H9 (cell line): ENCODE measurements at regions not wholly inside any gene's neighbourhood (a gene's known extent, or its start where the extent isn't known, plus 50 kb on each side); places are given as distances from the start of the nearest gene placed in this dataset.

Experiments used
- DNase-seq: peaks from one replicate; pipeline ENCODE4 v3.0.0-alpha.2; 2017
- H2AFZ ChIP-seq: one replicate; pipeline ENCODE4 v1.6.1; 2013; ENCODE audit warnings: mild to moderate bottlenecking, low read length, control low read depth, moderate library complexity
- H2AK5ac ChIP-seq: 2 replicates; pipeline ENCODE4 v1.6.1; 2013; ENCODE audit warnings: low read length, control low read depth, mixed read lengths; ENCODE audit not compliant: insufficient read length
- H2BK120ac ChIP-seq: one replicate; pipeline ENCODE4 v1.6.1; 2013; ENCODE audit warnings: low read depth, mild to moderate bottlenecking, low read length, control low read depth, inconsistent platforms; ENCODE audit not compliant: poor library complexity, severe bottlenecking
- H2BK12ac ChIP-seq: 2 replicates; pipeline ENCODE4 v1.6.1; 2013; ENCODE audit warnings: low read length, control low read depth, mixed read lengths, low read depth; ENCODE audit not compliant: insufficient read length
- H2BK15ac ChIP-seq: 2 replicates; pipeline ENCODE4 v1.6.1; 2013; ENCODE audit warnings: low read depth, low read length, control low read depth
- H2BK20ac ChIP-seq: one replicate; pipeline ENCODE4 v1.6.1; 2013; ENCODE audit warnings: low read depth, mild to moderate bottlenecking, low read length, control low read depth, inconsistent platforms; ENCODE audit not compliant: poor library complexity, severe bottlenecking
- H2BK5ac ChIP-seq: 2 replicates; pipeline ENCODE4 v1.6.1; 2013; ENCODE audit warnings: low read length, control low read depth, mixed read lengths; ENCODE audit not compliant: insufficient read length
- H3K14ac ChIP-seq: 2 replicates; pipeline ENCODE4 v1.6.1; 2013; ENCODE audit warnings: low read length, control low read depth; ENCODE audit not compliant: insufficient read depth
- H3K18ac ChIP-seq: 2 replicates; pipeline ENCODE4 v1.6.1; 2013; ENCODE audit warnings: low read depth, mild to moderate bottlenecking, mixed read lengths, low read length, control low read depth; ENCODE audit not compliant: insufficient read length
- H3K23ac ChIP-seq: 2 replicates; pipeline ENCODE4 v1.6.1; 2013; ENCODE audit warnings: low read length, control low read depth, mixed read lengths, low read depth; ENCODE audit not compliant: insufficient read length
- H3K23me2 ChIP-seq: 2 replicates; pipeline ENCODE4 v1.6.1; 2013; ENCODE audit warnings: low read depth, mild to moderate bottlenecking, mixed read lengths, low read length, control low read depth; ENCODE audit not compliant: insufficient read length, poor library complexity, severe bottlenecking
- H3K27ac ChIP-seq: 2 replicates; pipeline ENCODE4 v1.5.1; 2013; ENCODE audit warnings: low read length, control low read depth, mixed read lengths, low read depth; ENCODE audit not compliant: insufficient read length
- H3K27me3 ChIP-seq: 2 replicates; pipeline ENCODE4 v1.6.1; 2013; ENCODE audit warnings: low read length, control low read depth, inconsistent platforms; ENCODE audit not compliant: insufficient read depth
- H3K4ac ChIP-seq: 2 replicates; pipeline ENCODE4 v1.6.1; 2013; ENCODE audit warnings: low read depth, mild to moderate bottlenecking, control low read depth, inconsistent platforms, low read length, moderate library complexity
- H3K4me1 ChIP-seq: 2 replicates; pipeline ENCODE4 v1.6.1; 2013; ENCODE audit warnings: low read length, control low read depth, inconsistent platforms; ENCODE audit not compliant: insufficient read depth
- H3K4me2 ChIP-seq: 2 replicates; pipeline ENCODE4 v1.6.1; 2013; ENCODE audit warnings: low read length, control low read depth, mixed read lengths; ENCODE audit not compliant: insufficient read length, insufficient read depth
- H3K56ac ChIP-seq: 2 replicates; pipeline ENCODE4 v1.6.1; 2013; ENCODE audit warnings: low read depth, mild to moderate bottlenecking, mixed read lengths, low read length, control low read depth; ENCODE audit not compliant: insufficient read length
- H3K79me1 ChIP-seq: 2 replicates; pipeline ENCODE4 v1.6.1; 2013; ENCODE audit warnings: low read depth, mild to moderate bottlenecking, moderate library complexity, low read length, control low read depth, inconsistent platforms; ENCODE audit not compliant: insufficient read depth, poor library complexity, severe bottlenecking
- H3K79me2 ChIP-seq: 2 replicates; pipeline ENCODE4 v1.6.1; 2013; ENCODE audit warnings: low read length, control low read depth, inconsistent platforms; ENCODE audit not compliant: insufficient read depth
- H3K9ac ChIP-seq: 2 replicates; pipeline ENCODE4 v1.6.1; 2013; ENCODE audit warnings: low read length, control low read depth, mixed read lengths; ENCODE audit not compliant: insufficient read length; ENCODE audit errors: extremely low read depth
- H3K9me3 ChIP-seq: one replicate; pipeline ENCODE4 v1.6.1; 2013; ENCODE audit warnings: low read depth, low read length, inconsistent platforms; ENCODE audit not compliant: control insufficient read depth
- H3T11ph ChIP-seq: one replicate; pipeline ENCODE4 v1.6.1; 2013; ENCODE audit warnings: mild to moderate bottlenecking, low read length, control low read depth, inconsistent platforms
- H4K20me1 ChIP-seq: one replicate; pipeline ENCODE4 v1.6.1; 2013; ENCODE audit not compliant: control insufficient read depth, insufficient read length, insufficient read depth
- H4K5ac ChIP-seq: 2 replicates; pipeline ENCODE4 v1.6.1; 2013; ENCODE audit warnings: low read depth, mild to moderate bottlenecking, mixed read lengths, low read length, control low read depth; ENCODE audit not compliant: insufficient read length
- H4K8ac ChIP-seq: replicated peaks from 2 replicates; pipeline ENCODE4 v1.6.1; 2013; ENCODE audit warnings: low read length, control low read depth, mixed read lengths, low read depth; ENCODE audit not compliant: insufficient read length
- H4K91ac ChIP-seq: 2 replicates; pipeline ENCODE4 v1.6.1; 2013; ENCODE audit warnings: low read depth, mild to moderate bottlenecking, moderate library complexity, mixed read lengths, low read length, control low read depth; ENCODE audit not compliant: insufficient read length
- H3K27ac Mint-ChIP-seq, 3 experiments: 2 replicates in 2 of 3; 3 replicates in 1 of 3; pipeline ENCODE4 v1.8.0; 2020 to 2021; ENCODE audit warnings: mixed read lengths in 3 of 3, mild to moderate bottlenecking in 1 of 3, moderate library complexity in 1 of 3
- H3K27me3 Mint-ChIP-seq: 2 replicates; pipeline ENCODE4 v1.8.0; 2021; ENCODE audit warnings: low read depth, mild to moderate bottlenecking, moderate library complexity, mixed read lengths
- H3K36me3 Mint-ChIP-seq, 3 experiments: 2 replicates in 2 of 3; 3 replicates in 1 of 3; pipeline ENCODE4 v1.8.0; 2020 to 2021; ENCODE audit warnings: low read depth in 3 of 3, mixed read lengths in 3 of 3; ENCODE audit not compliant: insufficient read depth in 1 of 3
- H3K4me1 Mint-ChIP-seq, 2 experiments: 2 replicates each; pipeline ENCODE4 v1.8.0; 2020; ENCODE audit warnings: mixed read lengths in 2 of 2
- H3K4me3 Mint-ChIP-seq, 2 experiments: 2 replicates in 1 of 2; 3 replicates in 1 of 2; pipeline ENCODE4 v1.8.0; 2020 to 2021; ENCODE audit warnings: mild to moderate bottlenecking in 2 of 2, mixed read lengths in 2 of 2, moderate library complexity in 1 of 2
- H3K9me3 Mint-ChIP-seq, 2 experiments: 2 replicates in 1 of 2; 3 replicates in 1 of 2; pipeline ENCODE4 v1.8.0; 2020; ENCODE audit warnings: mild to moderate bottlenecking in 2 of 2, mixed read lengths in 2 of 2, moderate library complexity in 1 of 2
- WGBS: extraction: QIAGEN DNeasy Blood & Tissue Kit; methylation state at CpG from one replicate; pipeline ENCODE4 v1.1.7; 2013; ENCODE audit warnings: missing lambda C conversion rate, low lambda C conversion rate, mixed read lengths; ENCODE audit not compliant: insufficient read length; ENCODE audit errors: extremely low coverage; 5-methylcytosine and 5-hydroxymethylcytosine counted together
- TF ChIP-seq, protein P1 (sequence below): fragments of 200-600 bp; sonication (generic); conservative IDR thresholded peaks from 3 replicates; pipeline ENCODE4 v1.8.0; 2021; ENCODE audit warnings: antibody characterized with exemption, mild to moderate bottlenecking

DNA sequence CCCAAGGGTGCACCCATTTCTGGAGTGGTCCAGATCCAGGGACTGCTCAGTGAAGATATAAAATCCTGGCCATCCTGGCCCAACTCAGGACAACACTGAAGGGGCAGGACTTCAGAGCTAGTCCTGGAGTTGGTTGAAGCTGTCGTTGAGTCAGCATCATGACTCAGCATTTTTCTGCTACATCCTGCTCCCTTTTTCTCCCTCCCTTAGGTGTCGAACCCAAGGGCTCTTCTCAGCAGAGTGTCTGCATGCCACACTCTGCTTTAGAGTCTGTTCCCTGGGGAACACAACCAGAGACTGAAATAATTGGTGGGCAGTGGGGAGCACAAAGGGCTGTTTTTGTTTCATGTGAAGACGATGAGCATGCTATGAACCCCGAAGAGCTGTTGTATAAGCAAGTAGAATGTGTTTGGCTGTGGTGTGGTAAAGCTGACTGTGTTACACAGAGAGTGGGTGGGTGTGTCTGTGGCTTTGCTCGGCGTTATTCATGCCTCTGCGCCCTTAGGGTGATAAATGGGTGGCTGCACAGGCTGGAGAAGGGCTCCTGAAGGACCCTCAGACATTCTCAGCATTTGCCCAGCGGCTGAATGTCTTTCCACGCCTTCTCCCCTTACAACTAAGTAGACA, 167.2 kb downstream of the CYYR1 start:
- peak; percentile 36 for DNase-seq
- H3K9me3 Mint-ChIP-seq = no peaks in the 10 kb centered on the region; a peak in 1 of 5 replicates
- no peak overlapping the region for H3K27ac ChIP-seq
- H3K4me1 Mint-ChIP-seq = peaks cover 12 to 17% of the 10 kb centered on the region in 2 experiments
- TF ChIP-seq, protein P1, sequence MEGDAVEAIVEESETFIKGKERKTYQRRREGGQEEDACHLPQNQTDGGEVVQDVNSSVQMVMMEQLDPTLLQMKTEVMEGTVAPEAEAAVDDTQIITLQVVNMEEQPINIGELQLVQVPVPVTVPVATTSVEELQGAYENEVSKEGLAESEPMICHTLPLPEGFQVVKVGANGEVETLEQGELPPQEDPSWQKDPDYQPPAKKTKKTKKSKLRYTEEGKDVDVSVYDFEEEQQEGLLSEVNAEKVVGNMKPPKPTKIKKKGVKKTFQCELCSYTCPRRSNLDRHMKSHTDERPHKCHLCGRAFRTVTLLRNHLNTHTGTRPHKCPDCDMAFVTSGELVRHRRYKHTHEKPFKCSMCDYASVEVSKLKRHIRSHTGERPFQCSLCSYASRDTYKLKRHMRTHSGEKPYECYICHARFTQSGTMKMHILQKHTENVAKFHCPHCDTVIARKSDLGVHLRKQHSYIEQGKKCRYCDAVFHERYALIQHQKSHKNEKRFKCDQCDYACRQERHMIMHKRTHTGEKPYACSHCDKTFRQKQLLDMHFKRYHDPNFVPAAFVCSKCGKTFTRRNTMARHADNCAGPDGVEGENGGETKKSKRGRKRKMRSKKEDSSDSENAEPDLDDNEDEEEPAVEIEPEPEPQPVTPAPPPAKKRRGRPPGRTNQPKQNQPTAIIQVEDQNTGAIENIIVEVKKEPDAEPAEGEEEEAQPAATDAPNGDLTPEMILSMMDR = no peak
- peaks cover 0 to 4% (median 0%) of the 10 kb centered on the region in 3 experiments; a peak in 2 of 7 replicates for H3K36me3 Mint-ChIP-seq
- H2BK120ac ChIP-seq = no peak overlapping the region
- no peak overlapping the region for H4K8ac ChIP-seq
- H2BK20ac ChIP-seq = no peak overlapping the region
- H3K79me2 ChIP-seq = no peaks in the 10 kb centered on the region
- H3K4me3 Mint-ChIP-seq = no peak overlapping the region
- H3K4me2 ChIP-seq = no peak overlapping the region
- no peak overlapping the region for H3K4ac ChIP-seq
- H4K5ac ChIP-seq = no peak overlapping the region
- H2AK5ac ChIP-seq = no peak overlapping the region
- H2BK12ac ChIP-seq = no peak overlapping the region
- H2BK15ac ChIP-seq = no peak overlapping the region
- no peak overlapping the region for H3K23ac ChIP-seq
- H3K56ac ChIP-seq = no peak overlapping the region
- no peak overlapping the region for H3K18ac ChIP-seq
- no peaks in the 10 kb centered on the region for H3K27me3 Mint-ChIP-seq
- no peaks in the 10 kb centered on the region for H3K27me3 ChIP-seq
- no peak overlapping the region for H3K9ac ChIP-seq
- H3K14ac ChIP-seq = no peak overlapping the region
- no peaks in the 10 kb centered on the region for H3K4me1 ChIP-seq
- H2AFZ ChIP-seq = no peak overlapping the region
- no peaks in the 10 kb centered on the region for H3K9me3 ChIP-seq
- no peak overlapping the region for H3T11ph ChIP-seq
- peak overlapping the region in 1 of 3 experiments; percentile 37; a peak in 1 of 7 replicates for H3K27ac Mint-ChIP-seq
- H4K91ac ChIP-seq = no peak overlapping the region
- no peaks in the 10 kb centered on the region for H3K79me1 ChIP-seq
- H4K20me1 ChIP-seq = no peaks in the 10 kb centered on the region
- no CpG with 5 or more reads among the region's 9 CpGs for WGBS
- H3K23me2 ChIP-seq = no peaks in the 10 kb centered on the region
- H2BK5ac ChIP-seq = no peak overlapping the region
